ENCODE measurements at regions not wholly inside any gene's neighbourhood (a gene's known extent, or its start where the extent isn't known, plus 50 kb on each side); places are given as distances from the start of the nearest gene placed in this dataset.

- TF ChIP-seq CTCF (IDR thresholded peaks at IDR 0.05) (no peak), EP300 (IDR thresholded peaks at IDR 0.05) (no peak), POLR2A (IDR thresholded peaks at IDR 0.05) (no peak), POLR2AphosphoS5 (IDR thresholded peaks at IDR 0.05) (no peak)
- intact Hi-C loops (cut with DNase I), result no loop called here
- Histone ChIP-seq H3K4me3 (no peak overlapping the region), H3K27ac (no peak overlapping the region), H3K27me3 (no peaks in the 10 kb centered on the region), H3K36me3 (no peaks in the 10 kb centered on the region), H3K9me3 (peaks cover 0 to 2% (median 0%) of the 10 kb centered on the region in 4 donors), H3K4me1 (peaks cover 0 to 18% (median 1%) of the 10 kb centered on the region in 4 donors)
- DNase-seq, result no peak
Observed at GRCh38 chr5:61886214-61886613, 419.8 kb upstream of the KIF2A start.

GRCh38 chr5:61887271-61887670 is 418.7 kb upstream of the KIF2A start:
- intact Hi-C loops (cut with DNase I), result no loop called here
- Histone ChIP-seq H3K4me1 (peaks cover 0 to 10% (median 1%) of the 10 kb centered on the region in 4 donors), H3K27me3 (no peaks in the 10 kb centered on the region), H3K36me3 (no peaks in the 10 kb centered on the region), H3K4me3 (no peak overlapping the region), H3K9me3 (peaks cover 0 to 2% (median 0%) of the 10 kb centered on the region in 4 donors), H3K27ac (no peak overlapping the region)
- 93 to 94% methylated on average over 1 of the region's 1 CpG for WGBS, 2 donors
- TF ChIP-seq POLR2A (IDR thresholded peaks at IDR 0.05), result no peak
- TF ChIP-seq POLR2AphosphoS5 (IDR thresholded peaks at IDR 0.05), result no peak
- TF ChIP-seq EP300 (IDR thresholded peaks at IDR 0.05), result no peak
- no peak for TF ChIP-seq CTCF (IDR thresholded peaks at IDR 0.05)
- DNase-seq, result no peak

GRCh38 chr5:61894046-61894445 is 412.0 kb upstream of the KIF2A start:
- no peak overlapping the region for H3K4me3 ChIP-seq
- no peak overlapping the region for H3K27ac ChIP-seq
- H3K4me1 ChIP-seq, result no peaks in the 10 kb centered on the region
- H3K36me3 ChIP-seq, result no peaks in the 10 kb centered on the region
- TF ChIP-seq POLR2AphosphoS5 (IDR thresholded peaks at IDR 0.05), result no peak
- no peak for TF ChIP-seq CTCF (IDR thresholded peaks at IDR 0.05)
- no peak for TF ChIP-seq EP300 (IDR thresholded peaks at IDR 0.05)
- no peaks in the 10 kb centered on the region for H3K27me3 ChIP-seq
- H3K9me3 ChIP-seq, result peaks cover 0 to 8% (median 0%) of the 10 kb centered on the region in 4 donors
- DNase-seq, result no peak
- WGBS, 2 donors, result 63 to 86% methylated on average over 1 of the region's 1 CpG
- intact Hi-C loops (cut with DNase I), result no loop called here

GRCh38 chr5:61896811-61897210 is 409.2 kb upstream of the KIF2A start:
- intact Hi-C loops (cut with DNase I), result no loop called here
- Histone ChIP-seq H3K9me3 (peaks cover 0 to 6% (median 0%) of the 10 kb centered on the region in 4 donors), H3K36me3 (no peaks in the 10 kb centered on the region), H3K27me3 (no peaks in the 10 kb centered on the region), H3K4me1 (no peaks in the 10 kb centered on the region), H3K27ac (no peak overlapping the region), H3K4me3 (no peak overlapping the region)
- WGBS, 2 donors, result 76 to 81% methylated on average over 4 of the region's 4 CpGs
- DNase-seq, result no peak
- TF ChIP-seq CTCF (IDR thresholded peaks at IDR 0.05), result no peak
- TF ChIP-seq EP300 (IDR thresholded peaks at IDR 0.05), result no peak
- TF ChIP-seq POLR2A (IDR thresholded peaks at IDR 0.05), result no peak
- TF ChIP-seq POLR2AphosphoS5 (IDR thresholded peaks at IDR 0.05), result no peak

GRCh38 chr5:61897251-61897650 is 408.8 kb upstream of the KIF2A start:
- no peak for DNase-seq
- TF ChIP-seq CTCF (IDR thresholded peaks at IDR 0.05) (no peak), EP300 (IDR thresholded peaks at IDR 0.05) (no peak), POLR2A (IDR thresholded peaks at IDR 0.05) (no peak), POLR2AphosphoS5 (IDR thresholded peaks at IDR 0.05) (no peak)
- intact Hi-C loops (cut with DNase I), result no loop called here

More at GRCh38 chr5:61897251-61897650, 408.8 kb upstream of the KIF2A start:
- Histone ChIP-seq H3K4me1 (no peaks in the 10 kb centered on the region), H3K9me3 (peaks cover 0 to 6% (median 0%) of the 10 kb centered on the region in 4 donors), H3K27me3 (no peaks in the 10 kb centered on the region), H3K36me3 (no peaks in the 10 kb centered on the region), H3K4me3 (no peak overlapping the region), H3K27ac (no peak overlapping the region)

Measured in sigmoid colon (tissue), 6 donors.